ENCODE measurements at regions not wholly inside any gene's neighbourhood (a gene's known extent, or its start where the extent isn't known, plus 50 kb on each side); places are given as distances from the start of the nearest gene placed in this dataset.

DNA sequence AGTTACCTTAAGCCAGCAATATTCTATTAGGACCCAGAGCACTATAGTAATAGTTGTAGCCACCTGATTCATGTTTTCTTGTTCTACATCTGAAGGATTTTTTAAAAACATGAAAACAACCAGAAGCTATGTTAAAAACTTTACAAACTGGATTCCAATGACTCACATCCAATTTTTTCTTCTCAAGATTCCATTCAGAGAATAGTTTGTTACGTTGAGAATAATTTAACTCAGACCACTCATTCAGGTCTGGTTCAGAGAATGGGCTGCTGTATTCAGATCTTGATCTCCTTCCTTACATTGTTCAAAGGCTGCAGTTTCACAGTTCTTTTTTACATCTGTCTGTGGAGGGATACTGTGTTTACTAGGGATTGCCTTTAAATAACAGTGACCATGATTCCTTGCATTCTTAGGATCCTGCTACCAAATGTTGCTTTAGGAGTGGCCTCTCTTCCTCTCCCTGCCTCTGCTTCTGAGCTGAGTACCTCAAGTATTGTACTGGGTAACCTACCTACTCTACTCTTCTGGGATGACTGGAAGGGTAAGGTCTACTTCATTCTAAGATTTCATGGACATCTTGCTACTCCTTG lies 448.0 kb upstream of the FBXO33 start:
- no peaks in the 10 kb centered on the region for H3K36me3 ChIP-seq (ENCODE audit: control insufficient read depth, insufficient read depth, low read length)
- H3K27ac ChIP-seq (ENCODE audit: low read depth, low read length, severe bottlenecking): no peak overlapping the region
- no peak overlapping the region for H3K4me3 ChIP-seq (ENCODE audit: extremely low read depth, insufficient read depth, low read length, poor library complexity, severe bottlenecking)
- no CpG with 5 or more reads among the region's 1 CpG for WGBS, 2 experiments (ENCODE audit: insufficient coverage in 2 of 2)
- H3K4me1 ChIP-seq (ENCODE audit: control insufficient read depth, insufficient read depth, low read length, poor library complexity, severe bottlenecking): no peaks in the 10 kb centered on the region
- no peaks in the 10 kb centered on the region for H3K9me3 ChIP-seq (ENCODE audit: control insufficient read depth, low read length)

DNA sequence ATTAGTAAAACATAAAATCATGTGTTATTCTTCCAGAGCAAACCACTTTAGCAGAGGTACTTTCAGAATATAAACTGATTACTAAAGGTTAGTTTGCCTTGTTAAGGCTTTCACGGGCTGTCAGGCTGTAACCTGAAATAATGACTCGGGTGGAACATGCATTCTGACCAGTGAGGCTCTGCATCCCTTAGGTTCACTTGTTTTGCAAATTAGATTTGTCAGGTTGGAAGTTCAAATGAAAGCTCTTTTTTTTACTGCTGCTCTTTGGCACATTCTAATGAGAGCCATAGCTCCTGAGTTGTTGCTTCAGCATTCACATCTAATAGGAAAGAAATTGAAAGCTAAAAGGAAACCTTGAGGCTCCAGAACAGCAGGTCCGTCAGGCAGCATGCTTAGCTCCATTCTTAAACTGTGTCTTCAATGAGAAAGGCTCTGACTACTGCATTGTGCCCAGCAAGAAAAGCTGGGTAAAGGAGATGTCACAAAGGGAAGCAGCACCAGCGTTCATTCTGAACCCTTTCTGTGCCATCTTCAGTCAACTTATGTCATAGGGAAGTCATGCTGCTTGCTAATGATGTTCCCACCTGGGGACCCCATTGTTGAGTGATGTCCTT lies 445.5 kb upstream of the FBXO33 start:
- Histone ChIP-seq H3K27ac (ENCODE audit: low read depth, low read length, severe bottlenecking) (no peak overlapping the region), H3K4me3 (ENCODE audit: extremely low read depth, insufficient read depth, low read length, poor library complexity, severe bottlenecking) (no peak overlapping the region), H3K4me1 (ENCODE audit: control insufficient read depth, insufficient read depth, low read length, poor library complexity, severe bottlenecking) (no peaks in the 10 kb centered on the region), H3K9me3 (ENCODE audit: control insufficient read depth, low read length) (no peaks in the 10 kb centered on the region), H3K36me3 (ENCODE audit: control insufficient read depth, insufficient read depth, low read length) (no peaks in the 10 kb centered on the region)
- WGBS, 2 experiments (ENCODE audit: insufficient coverage in 2 of 2): 37 to 63% methylated on average over 3 to 4 of the region's 4 CpGs

DNA sequence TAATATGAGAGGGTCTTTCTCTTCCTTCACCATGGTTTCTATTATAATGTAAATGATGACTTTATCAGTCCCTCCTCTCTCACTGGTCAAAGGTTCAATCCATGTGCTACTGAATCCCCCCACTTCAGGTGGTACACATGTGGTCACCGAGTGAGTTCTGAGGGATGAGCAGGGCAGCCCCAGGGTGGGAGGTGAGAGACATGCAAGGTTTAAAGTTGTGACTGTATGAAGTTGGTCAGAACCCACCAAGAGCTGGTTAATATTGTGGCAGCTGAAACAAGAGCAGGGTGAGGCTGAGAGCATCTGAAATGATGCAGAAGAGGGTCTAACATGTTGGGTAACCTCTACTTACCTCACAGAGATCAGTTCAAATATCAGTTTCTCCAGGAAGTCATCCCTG lies 444.7 kb upstream of the FBXO33 start:
- no peaks in the 10 kb centered on the region for H3K36me3 ChIP-seq (ENCODE audit: control insufficient read depth, insufficient read depth, low read length)
- no CpG with 5 or more reads among the region's 1 CpG for WGBS, 2 experiments (ENCODE audit: insufficient coverage in 2 of 2)
- no peaks in the 10 kb centered on the region for H3K9me3 ChIP-seq (ENCODE audit: control insufficient read depth, low read length)
- H3K4me3 ChIP-seq (ENCODE audit: extremely low read depth, insufficient read depth, low read length, poor library complexity, severe bottlenecking): no peak overlapping the region
- H3K4me1 ChIP-seq (ENCODE audit: control insufficient read depth, insufficient read depth, low read length, poor library complexity, severe bottlenecking): no peaks in the 10 kb centered on the region
- no peak overlapping the region for H3K27ac ChIP-seq (ENCODE audit: low read depth, low read length, severe bottlenecking)

DNA sequence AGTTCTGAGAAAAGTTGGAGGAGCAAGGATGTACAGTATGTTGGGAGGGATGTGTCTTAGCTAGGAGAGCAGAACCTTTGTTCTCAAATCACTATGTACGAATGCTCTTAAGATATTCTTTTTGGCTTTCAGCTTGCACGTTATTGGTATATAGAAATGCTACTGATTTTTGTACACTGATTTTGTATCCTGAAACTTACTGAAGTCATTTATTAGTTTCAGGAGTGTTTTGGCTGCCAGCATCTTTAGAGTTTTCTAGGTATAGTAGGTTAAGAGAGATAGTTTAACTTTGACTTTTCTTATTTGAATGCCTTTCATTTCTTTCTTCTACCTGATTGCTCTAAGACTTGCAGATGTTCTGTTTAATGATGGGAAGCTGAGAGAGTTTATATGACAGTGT lies 442.8 kb upstream of the FBXO33 start:
- Histone ChIP-seq H3K4me3 (ENCODE audit: extremely low read depth, insufficient read depth, low read length, poor library complexity, severe bottlenecking) (no peak overlapping the region), H3K36me3 (ENCODE audit: control insufficient read depth, insufficient read depth, low read length) (no peaks in the 10 kb centered on the region)
- 83 to 100% methylated on average over 1 to 2 of the region's 2 CpGs for WGBS, 2 experiments (ENCODE audit: insufficient coverage in 2 of 2)

DNA sequence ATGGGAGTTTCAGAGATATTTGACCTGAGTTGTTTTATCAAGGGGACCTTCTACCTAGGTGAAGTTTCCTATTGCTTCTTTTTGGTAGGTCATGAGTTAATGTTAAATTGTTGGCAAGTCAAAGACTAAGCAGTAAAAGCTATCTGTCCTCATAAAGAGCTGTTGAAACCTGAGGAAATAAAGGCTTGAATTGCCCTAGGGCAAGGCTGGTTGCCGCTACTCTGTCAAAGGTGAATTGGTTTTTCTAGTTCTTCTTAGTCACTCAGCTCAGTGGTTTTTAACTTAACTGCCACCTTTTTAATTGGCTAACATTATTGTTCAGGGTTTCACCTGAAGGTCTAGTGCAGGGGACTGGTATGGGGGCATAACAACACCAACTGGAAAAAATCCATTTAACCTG lies 441.6 kb upstream of the FBXO33 start:
- WGBS, 2 experiments (ENCODE audit: insufficient coverage in 2 of 2): 89% methylated on average over 1 of the region's 1 CpG; no CpG with 5 or more reads in 1 of the 2 experiments
- Histone ChIP-seq H3K9me3 (ENCODE audit: control insufficient read depth, low read length) (no peaks in the 10 kb centered on the region), H3K4me3 (ENCODE audit: extremely low read depth, insufficient read depth, low read length, poor library complexity, severe bottlenecking) (no peak overlapping the region), H3K27ac (ENCODE audit: low read depth, low read length, severe bottlenecking) (no peak overlapping the region), H3K4me1 (ENCODE audit: control insufficient read depth, insufficient read depth, low read length, poor library complexity, severe bottlenecking) (no peaks in the 10 kb centered on the region), H3K36me3 (ENCODE audit: control insufficient read depth, insufficient read depth, low read length) (no peaks in the 10 kb centered on the region)

More for the DNA sequence above, 442.8 kb upstream of the FBXO33 start:
- H3K4me1 ChIP-seq (ENCODE audit: control insufficient read depth, insufficient read depth, low read length, poor library complexity, severe bottlenecking): no peaks in the 10 kb centered on the region
- no peaks in the 10 kb centered on the region for H3K9me3 ChIP-seq (ENCODE audit: control insufficient read depth, low read length)
- H3K27ac ChIP-seq (ENCODE audit: low read depth, low read length, severe bottlenecking): no peak overlapping the region

DNA sequence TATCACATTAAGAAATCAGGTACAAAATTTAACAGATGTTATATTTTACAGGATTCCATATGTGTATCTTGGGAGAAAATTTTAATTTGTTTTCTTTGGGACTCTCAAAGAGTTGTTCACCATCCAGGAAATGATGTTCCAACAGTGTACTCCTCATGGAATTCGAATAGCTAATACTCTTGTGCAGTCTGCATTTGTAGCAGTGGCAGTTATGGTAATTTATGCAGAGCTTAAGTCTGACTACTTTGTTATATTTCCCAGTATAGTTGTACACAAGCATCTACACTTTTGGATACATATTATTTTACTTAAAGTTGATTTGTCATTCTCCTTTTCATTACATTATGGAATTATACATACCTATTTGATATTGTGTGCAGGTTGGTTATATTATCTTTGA lies 436.7 kb upstream of the FBXO33 start:
- Histone ChIP-seq H3K4me1 (ENCODE audit: control insufficient read depth, insufficient read depth, low read length, poor library complexity, severe bottlenecking) (no peaks in the 10 kb centered on the region), H3K4me3 (ENCODE audit: extremely low read depth, insufficient read depth, low read length, poor library complexity, severe bottlenecking) (no peak overlapping the region), H3K36me3 (ENCODE audit: control insufficient read depth, insufficient read depth, low read length) (no peaks in the 10 kb centered on the region), H3K9me3 (ENCODE audit: control insufficient read depth, low read length) (no peaks in the 10 kb centered on the region), H3K27ac (ENCODE audit: low read depth, low read length, severe bottlenecking) (no peak overlapping the region)
- WGBS, 2 experiments (ENCODE audit: insufficient coverage in 2 of 2): 100% methylated on average over 1 of the region's 1 CpG; no CpG with 5 or more reads in 1 of the 2 experiments

DNA sequence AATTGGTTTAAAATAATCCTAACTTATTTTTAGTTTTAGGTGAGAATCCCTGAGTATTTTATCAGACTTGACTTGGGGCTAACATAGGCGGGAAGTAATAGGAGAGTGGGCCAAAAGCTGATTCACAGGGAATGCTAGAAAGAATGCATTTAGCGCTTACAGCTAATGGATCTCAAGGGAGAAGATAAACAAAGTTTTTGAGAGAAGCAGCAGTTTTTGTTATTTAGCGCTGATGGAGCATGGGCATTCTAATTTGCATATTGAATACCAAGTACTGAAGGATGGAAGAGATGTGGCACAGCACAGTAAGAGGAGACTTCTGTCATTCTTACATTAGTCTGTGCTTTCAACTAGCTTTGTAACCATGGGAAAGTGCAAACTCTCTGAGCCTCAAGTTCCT lies 436.0 kb upstream of the FBXO33 start:
- Histone ChIP-seq H3K4me3 (ENCODE audit: extremely low read depth, insufficient read depth, low read length, poor library complexity, severe bottlenecking) (no peak overlapping the region), H3K36me3 (ENCODE audit: control insufficient read depth, insufficient read depth, low read length) (no peaks in the 10 kb centered on the region), H3K4me1 (ENCODE audit: control insufficient read depth, insufficient read depth, low read length, poor library complexity, severe bottlenecking) (no peaks in the 10 kb centered on the region), H3K9me3 (ENCODE audit: control insufficient read depth, low read length) (no peaks in the 10 kb centered on the region), H3K27ac (ENCODE audit: low read depth, low read length, severe bottlenecking) (no peak overlapping the region)
- WGBS, 2 experiments (ENCODE audit: insufficient coverage in 2 of 2): 61 to 66% methylated on average over 3 of the region's 3 CpGs

DNA sequence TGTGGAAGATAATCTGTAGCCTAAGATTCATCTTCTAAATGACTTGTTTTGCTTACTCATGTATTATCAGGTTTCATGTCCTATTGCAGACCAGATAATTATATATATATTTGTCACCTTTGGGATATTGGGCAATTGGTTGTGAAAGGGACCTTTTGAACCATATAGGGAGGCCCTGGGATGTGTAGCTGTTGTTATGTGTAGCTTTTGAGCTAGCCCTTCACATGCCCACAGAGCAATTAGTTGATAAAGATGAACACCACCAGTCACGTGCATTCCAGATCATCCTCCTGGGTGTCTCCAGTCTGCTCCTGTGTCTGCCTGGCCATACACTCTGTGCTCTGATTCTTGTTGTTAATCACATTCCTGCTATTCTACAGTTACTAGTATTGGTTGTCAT lies 431.2 kb upstream of the FBXO33 start:
- no peak overlapping the region for H3K27ac ChIP-seq (ENCODE audit: low read depth, low read length, severe bottlenecking)
- H3K36me3 ChIP-seq (ENCODE audit: control insufficient read depth, insufficient read depth, low read length): no peaks in the 10 kb centered on the region
- no peak overlapping the region for H3K4me3 ChIP-seq (ENCODE audit: extremely low read depth, insufficient read depth, low read length, poor library complexity, severe bottlenecking)
- no peaks in the 10 kb centered on the region for H3K4me1 ChIP-seq (ENCODE audit: control insufficient read depth, insufficient read depth, low read length, poor library complexity, severe bottlenecking)
- H3K9me3 ChIP-seq (ENCODE audit: control insufficient read depth, low read length): no peaks in the 10 kb centered on the region
- 80 to 89% methylated on average over 1 of the region's 1 CpG for WGBS, 2 experiments (ENCODE audit: insufficient coverage in 2 of 2)

DNA sequence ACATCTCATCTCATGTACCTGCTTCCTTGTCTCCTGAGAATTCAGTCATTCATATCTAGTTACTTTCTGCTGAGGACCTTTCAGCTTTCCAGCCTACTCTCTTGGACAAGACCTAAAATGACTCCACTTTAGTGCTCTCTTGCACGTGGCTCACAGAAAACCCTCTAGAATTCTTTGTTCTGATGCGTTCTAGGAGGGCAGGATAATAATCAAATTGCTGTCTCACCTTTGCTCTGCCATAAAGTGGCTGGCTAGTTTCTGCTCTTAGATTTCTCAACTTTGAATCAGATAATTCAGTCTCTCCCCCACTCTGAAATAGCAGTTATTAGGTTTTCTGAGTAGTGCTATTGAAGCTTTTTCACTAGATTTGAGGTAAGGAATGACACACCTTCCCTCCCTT lies 429.5 kb upstream of the FBXO33 start:
- Histone ChIP-seq H3K4me3 (ENCODE audit: extremely low read depth, insufficient read depth, low read length, poor library complexity, severe bottlenecking) (no peak overlapping the region), H3K4me1 (ENCODE audit: control insufficient read depth, insufficient read depth, low read length, poor library complexity, severe bottlenecking) (no peaks in the 10 kb centered on the region), H3K36me3 (ENCODE audit: control insufficient read depth, insufficient read depth, low read length) (no peaks in the 10 kb centered on the region), H3K9me3 (ENCODE audit: control insufficient read depth, low read length) (no peaks in the 10 kb centered on the region), H3K27ac (ENCODE audit: low read depth, low read length, severe bottlenecking) (no peak overlapping the region)
- WGBS, 2 experiments (ENCODE audit: insufficient coverage in 2 of 2): 90 to 94% methylated on average over 2 of the region's 2 CpGs

DNA sequence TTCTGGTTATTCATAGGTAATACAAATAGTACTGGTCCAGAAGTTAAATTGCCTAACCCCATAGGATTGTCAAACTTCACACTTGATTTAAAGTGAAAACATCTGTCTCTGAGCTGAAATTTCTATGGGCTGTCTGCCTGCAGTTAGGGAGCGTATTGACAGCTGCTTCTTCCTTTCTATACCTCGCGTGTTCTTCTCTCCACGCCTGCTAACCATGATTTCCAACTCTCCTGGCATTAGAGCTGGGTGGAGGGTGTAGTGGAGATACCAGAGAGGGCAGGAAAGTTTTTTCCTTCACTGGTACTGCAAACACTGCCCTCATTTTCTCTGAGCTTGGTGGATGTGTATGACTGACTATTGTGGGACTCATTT lies 429.0 kb upstream of the FBXO33 start:
- no peak overlapping the region for H3K27ac ChIP-seq (ENCODE audit: low read depth, low read length, severe bottlenecking)
- WGBS, 2 experiments (ENCODE audit: insufficient coverage in 2 of 2): 100% methylated on average over 1 of the region's 4 CpGs; no CpG with 5 or more reads in 1 of the 2 experiments
- no peaks in the 10 kb centered on the region for H3K36me3 ChIP-seq (ENCODE audit: control insufficient read depth, insufficient read depth, low read length)
- no peaks in the 10 kb centered on the region for H3K4me1 ChIP-seq (ENCODE audit: control insufficient read depth, insufficient read depth, low read length, poor library complexity, severe bottlenecking)
- no peaks in the 10 kb centered on the region for H3K9me3 ChIP-seq (ENCODE audit: control insufficient read depth, low read length)
- no peak overlapping the region for H3K4me3 ChIP-seq (ENCODE audit: extremely low read depth, insufficient read depth, low read length, poor library complexity, severe bottlenecking)

DNA sequence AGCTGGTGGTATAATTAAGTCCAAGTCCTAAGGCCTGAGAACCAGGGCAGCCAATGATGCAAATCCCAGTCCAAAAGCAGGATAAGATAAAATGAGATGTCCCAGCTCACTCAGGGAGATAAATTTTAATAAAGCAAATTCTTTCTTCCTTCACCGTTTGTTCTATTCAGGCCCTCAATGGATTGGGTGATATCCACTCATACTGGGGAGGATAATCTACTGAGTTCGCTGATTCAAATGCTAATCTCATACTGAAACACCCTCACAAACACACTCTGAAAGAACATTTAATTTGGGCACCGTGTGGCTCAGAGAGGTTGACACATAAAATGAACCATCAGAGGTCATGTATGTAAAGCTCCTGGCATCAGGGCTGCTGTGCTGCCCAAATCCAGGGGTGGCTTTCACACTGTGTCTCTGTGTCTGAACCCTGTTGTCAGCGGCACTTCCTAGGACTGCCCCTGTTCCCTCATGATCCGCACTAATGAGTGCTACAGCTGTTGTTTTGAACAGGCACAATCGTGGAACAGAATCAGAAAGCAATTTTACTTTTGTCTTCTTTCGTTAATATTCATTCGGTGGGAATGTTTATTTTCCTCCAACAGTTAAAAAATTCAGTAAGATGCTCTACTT lies 428.5 kb upstream of the FBXO33 start:
- Histone ChIP-seq H3K4me3 (ENCODE audit: extremely low read depth, insufficient read depth, low read length, poor library complexity, severe bottlenecking) (no peak overlapping the region), H3K36me3 (ENCODE audit: control insufficient read depth, insufficient read depth, low read length) (no peaks in the 10 kb centered on the region), H3K9me3 (ENCODE audit: control insufficient read depth, low read length) (no peaks in the 10 kb centered on the region), H3K4me1 (ENCODE audit: control insufficient read depth, insufficient read depth, low read length, poor library complexity, severe bottlenecking) (no peaks in the 10 kb centered on the region), H3K27ac (ENCODE audit: low read depth, low read length, severe bottlenecking) (no peak overlapping the region)
- 76 to 81% methylated on average over 3 to 4 of the region's 8 CpGs for WGBS, 2 experiments (ENCODE audit: insufficient coverage in 2 of 2)

All from mesodermal cell (in vitro differentiated cells).